ENCODE measurements at regions not wholly inside any gene's neighbourhood (a gene's known extent, or its start where the extent isn't known, plus 50 kb on each side); places are given as distances from the start of the nearest gene placed in this dataset.

DNA sequence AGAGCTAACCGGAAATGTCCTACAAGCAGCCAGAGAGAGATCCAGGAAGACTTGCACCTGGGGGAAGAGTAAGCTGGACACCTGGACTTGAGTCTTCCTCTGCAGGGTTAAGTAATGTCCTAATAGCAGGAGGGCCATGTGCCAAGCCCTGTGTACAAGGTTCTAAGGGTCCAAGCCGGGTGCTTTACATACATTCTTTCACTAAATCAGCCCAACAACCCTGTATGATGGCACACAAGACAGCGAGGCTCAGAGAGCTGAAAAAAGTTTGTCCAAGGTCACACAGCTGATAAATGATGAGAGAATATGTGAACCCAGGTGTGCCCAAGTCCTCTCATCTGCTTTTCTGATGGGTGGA lies 215.1 kb upstream of the CDYL start:
- no peak overlapping the region for H2AFZ ChIP-seq (ENCODE audit: low read depth, low read length)
- TF ChIP-seq RAD21 (conservative IDR thresholded peaks at IDR 0.05), result no peak
- no peak for TF ChIP-seq CTCF (IDR thresholded peaks at IDR 0.05; ENCODE audit: poor library complexity, severe bottlenecking)
- TF ChIP-seq, protein P1, sequence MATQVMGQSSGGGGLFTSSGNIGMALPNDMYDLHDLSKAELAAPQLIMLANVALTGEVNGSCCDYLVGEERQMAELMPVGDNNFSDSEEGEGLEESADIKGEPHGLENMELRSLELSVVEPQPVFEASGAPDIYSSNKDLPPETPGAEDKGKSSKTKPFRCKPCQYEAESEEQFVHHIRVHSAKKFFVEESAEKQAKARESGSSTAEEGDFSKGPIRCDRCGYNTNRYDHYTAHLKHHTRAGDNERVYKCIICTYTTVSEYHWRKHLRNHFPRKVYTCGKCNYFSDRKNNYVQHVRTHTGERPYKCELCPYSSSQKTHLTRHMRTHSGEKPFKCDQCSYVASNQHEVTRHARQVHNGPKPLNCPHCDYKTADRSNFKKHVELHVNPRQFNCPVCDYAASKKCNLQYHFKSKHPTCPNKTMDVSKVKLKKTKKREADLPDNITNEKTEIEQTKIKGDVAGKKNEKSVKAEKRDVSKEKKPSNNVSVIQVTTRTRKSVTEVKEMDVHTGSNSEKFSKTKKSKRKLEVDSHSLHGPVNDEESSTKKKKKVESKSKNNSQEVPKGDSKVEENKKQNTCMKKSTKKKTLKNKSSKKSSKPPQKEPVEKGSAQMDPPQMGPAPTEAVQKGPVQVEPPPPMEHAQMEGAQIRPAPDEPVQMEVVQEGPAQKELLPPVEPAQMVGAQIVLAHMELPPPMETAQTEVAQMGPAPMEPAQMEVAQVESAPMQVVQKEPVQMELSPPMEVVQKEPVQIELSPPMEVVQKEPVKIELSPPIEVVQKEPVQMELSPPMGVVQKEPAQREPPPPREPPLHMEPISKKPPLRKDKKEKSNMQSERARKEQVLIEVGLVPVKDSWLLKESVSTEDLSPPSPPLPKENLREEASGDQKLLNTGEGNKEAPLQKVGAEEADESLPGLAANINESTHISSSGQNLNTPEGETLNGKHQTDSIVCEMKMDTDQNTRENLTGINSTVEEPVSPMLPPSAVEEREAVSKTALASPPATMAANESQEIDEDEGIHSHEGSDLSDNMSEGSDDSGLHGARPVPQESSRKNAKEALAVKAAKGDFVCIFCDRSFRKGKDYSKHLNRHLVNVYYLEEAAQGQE (IDR thresholded peaks at IDR 0.05; ENCODE audit: borderline replicate concordance), result no peak
- no peak for TF ChIP-seq MXI1 (conservative IDR thresholded peaks at IDR 0.05; ENCODE audit: poor library complexity, severe bottlenecking)
- TF ChIP-seq SMC3 (conservative IDR thresholded peaks at IDR 0.05; ENCODE audit: poor library complexity), result no peak
- H3K27me3 ChIP-seq (ENCODE audit: insufficient read depth, low read depth, low read length), result no peaks in the 10 kb centered on the region
- H3K4me2 ChIP-seq (ENCODE audit: low read length), result no peak overlapping the region
- H3K9ac ChIP-seq (ENCODE audit: low read length), result no peak overlapping the region
- H3K9me2 ChIP-seq (ENCODE audit: insufficient read depth, low read length), result no peaks in the 10 kb centered on the region
- no peaks in the 10 kb centered on the region for H4K20me1 ChIP-seq (ENCODE audit: insufficient read depth)
- H3K4me3 ChIP-seq (ENCODE audit: low read length), result no peak overlapping the region
- no peaks in the 10 kb centered on the region for H3F3A ChIP-seq (ENCODE audit: insufficient read depth, low read length, poor library complexity, severe bottlenecking)
- no peaks in the 10 kb centered on the region for H3K79me2 ChIP-seq (replicated peaks; ENCODE audit: insufficient read depth, low read length)
- H3K27ac ChIP-seq (ENCODE audit: low read length), result no peak overlapping the region
- no peaks in the 10 kb centered on the region for H3K36me3 ChIP-seq (ENCODE audit: insufficient read depth, low read length)
- H3K9me3 ChIP-seq (ENCODE audit: low read length), result no peaks in the 10 kb centered on the region

- no peaks in the 10 kb centered on the region for H4K20me1 ChIP-seq (ENCODE audit: insufficient read depth)
These were observed 215.8 kb upstream of the CDYL start for GRCh38 chr6:4560221-4561077.

More at GRCh38 chr6:4560221-4561077, 215.8 kb upstream of the CDYL start:
- Histone ChIP-seq H3K4me3 (ENCODE audit: low read length) (no peak overlapping the region), H3K79me2 (replicated peaks; ENCODE audit: insufficient read depth, low read length) (no peaks in the 10 kb centered on the region), H3K9me2 (ENCODE audit: insufficient read depth, low read length) (no peaks in the 10 kb centered on the region), H3F3A (ENCODE audit: insufficient read depth, low read length, poor library complexity, severe bottlenecking) (no peaks in the 10 kb centered on the region), H3K9ac (ENCODE audit: low read length) (no peak overlapping the region), H3K9me3 (ENCODE audit: low read length) (no peaks in the 10 kb centered on the region), H3K27me3 (ENCODE audit: insufficient read depth, low read depth, low read length) (no peaks in the 10 kb centered on the region), H3K36me3 (ENCODE audit: insufficient read depth, low read length) (no peaks in the 10 kb centered on the region), H2AFZ (ENCODE audit: low read depth, low read length) (no peak overlapping the region), H3K4me2 (ENCODE audit: low read length) (no peak overlapping the region), H3K27ac (ENCODE audit: low read length) (no peak overlapping the region)
- no peak for TF ChIP-seq RAD21 (conservative IDR thresholded peaks at IDR 0.05)
- TF ChIP-seq TAF1 (IDR thresholded peaks at IDR 0.05; ENCODE audit: low read depth), result no peak
- no peak for TF ChIP-seq MXI1 (conservative IDR thresholded peaks at IDR 0.05; ENCODE audit: poor library complexity, severe bottlenecking)
- TF ChIP-seq CTCF (IDR thresholded peaks at IDR 0.05; ENCODE audit: poor library complexity, severe bottlenecking), result no peak
- no peak for TF ChIP-seq EZH2 (IDR thresholded peaks at IDR 0.05; ENCODE audit: borderline replicate concordance, insufficient read depth, low read length, poor library complexity, severe bottlenecking)
